ENCODE measurements at regions not wholly inside any gene's neighbourhood (a gene's known extent, or its start where the extent isn't known, plus 50 kb on each side); places are given as distances from the start of the nearest gene placed in this dataset.

DNA sequence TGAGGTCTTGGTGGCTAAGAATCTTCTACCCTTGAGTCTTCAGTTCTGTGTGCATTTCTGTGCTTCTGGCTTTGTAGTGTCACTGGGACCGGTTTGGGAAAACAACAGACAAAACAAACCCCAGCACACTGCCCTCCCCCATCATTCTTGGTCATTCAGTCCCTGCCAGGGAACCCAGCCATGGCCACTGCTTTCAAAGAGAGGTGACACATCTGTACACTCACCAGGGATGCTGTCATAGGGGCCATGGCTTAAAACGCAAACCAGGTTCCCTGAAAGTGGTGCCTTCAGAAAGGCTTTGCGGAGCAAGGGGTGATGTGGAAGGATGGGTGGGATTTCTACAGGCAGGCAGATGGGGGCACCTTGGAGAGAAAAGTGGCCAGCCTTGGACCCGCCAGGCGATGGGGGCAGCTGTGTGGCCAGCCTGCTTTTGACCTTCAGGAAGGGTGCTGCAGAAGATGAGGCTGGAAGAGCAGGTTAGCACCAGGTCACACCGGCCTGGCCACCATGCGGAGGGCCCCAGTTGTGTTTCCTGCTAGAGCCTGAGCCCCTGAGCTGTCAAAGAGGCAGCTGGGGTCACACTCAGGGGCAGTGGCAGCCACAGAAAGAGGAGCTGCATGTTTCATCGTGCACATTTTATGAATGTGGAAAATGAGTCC is 101.3 kb downstream of the INHBB start:
- Histone ChIP-seq H3K4me1 (ENCODE audit: control insufficient read depth, insufficient read depth, low read length) (no peaks in the 10 kb centered on the region), H3K36me3 (ENCODE audit: control insufficient read depth in 2 of 2, insufficient read depth in 2 of 2, low read length in 1 of 2) (no peaks in the 10 kb centered on the region), H3K79me2 (ENCODE audit: control insufficient read depth, insufficient read depth, low read length) (no peaks in the 10 kb centered on the region), H3K9ac (ENCODE audit: control insufficient read depth, insufficient read depth, low read length) (no peak overlapping the region), H3K4me2 (ENCODE audit: control insufficient read depth, insufficient read depth) (no peak overlapping the region), H3K27me3 (replicated peaks in 1 of 2; ENCODE audit: control insufficient read depth in 2 of 2, insufficient read depth in 2 of 2, low read length in 1 of 2) (peaks cover 9 to 12% of the 10 kb centered on the region in 2 experiments), H4K20me1 (ENCODE audit: control insufficient read depth, insufficient read depth) (no peaks in the 10 kb centered on the region), H3K27ac (ENCODE audit: control insufficient read depth, insufficient read depth) (no peak overlapping the region), H3K9me3 (replicated peaks; ENCODE audit: control insufficient read depth, insufficient read depth, low read length) (no peaks in the 10 kb centered on the region; the same call in 2 of the 3 replicates), H3K4me3 (no peak overlapping the region), H2AFZ (ENCODE audit: control insufficient read depth, low read depth, low read length) (no peak overlapping the region)
- ATAC-seq = no peak
- SMC1A ChIA-PET (ENCODE audit: uncharacterized antibody, unreplicated experiment) = no interaction called here
- POLR2A ChIA-PET = no interaction called here
- intact Hi-C loops (cut with micrococcal nuclease; ENCODE audit: unreplicated experiment) = no loop called here
- BruUV-seq (replicated peaks) = no TSS peak
- RAD21 ChIA-PET (ENCODE audit: unreplicated experiment) = no interaction called here
- DNase-seq (ENCODE audit: low read depth, low spot score) = no peak
- no peak for FAIRE-seq
- CTCF ChIA-PET = no interaction called here
- no peak for TF ChIP-seq MYB (IDR thresholded peaks at IDR 0.05; ENCODE audit: borderline replicate concordance, low read depth, low read length)
- no peak for TF ChIP-seq SIN3A (IDR thresholded peaks at IDR 0.05; ENCODE audit: low read depth, low read length)
- no peak for TF ChIP-seq KAT2A (conservative IDR thresholded peaks at IDR 0.05; ENCODE audit: control insufficient read depth, low read depth, low read length)
- TF ChIP-seq, protein P1, sequence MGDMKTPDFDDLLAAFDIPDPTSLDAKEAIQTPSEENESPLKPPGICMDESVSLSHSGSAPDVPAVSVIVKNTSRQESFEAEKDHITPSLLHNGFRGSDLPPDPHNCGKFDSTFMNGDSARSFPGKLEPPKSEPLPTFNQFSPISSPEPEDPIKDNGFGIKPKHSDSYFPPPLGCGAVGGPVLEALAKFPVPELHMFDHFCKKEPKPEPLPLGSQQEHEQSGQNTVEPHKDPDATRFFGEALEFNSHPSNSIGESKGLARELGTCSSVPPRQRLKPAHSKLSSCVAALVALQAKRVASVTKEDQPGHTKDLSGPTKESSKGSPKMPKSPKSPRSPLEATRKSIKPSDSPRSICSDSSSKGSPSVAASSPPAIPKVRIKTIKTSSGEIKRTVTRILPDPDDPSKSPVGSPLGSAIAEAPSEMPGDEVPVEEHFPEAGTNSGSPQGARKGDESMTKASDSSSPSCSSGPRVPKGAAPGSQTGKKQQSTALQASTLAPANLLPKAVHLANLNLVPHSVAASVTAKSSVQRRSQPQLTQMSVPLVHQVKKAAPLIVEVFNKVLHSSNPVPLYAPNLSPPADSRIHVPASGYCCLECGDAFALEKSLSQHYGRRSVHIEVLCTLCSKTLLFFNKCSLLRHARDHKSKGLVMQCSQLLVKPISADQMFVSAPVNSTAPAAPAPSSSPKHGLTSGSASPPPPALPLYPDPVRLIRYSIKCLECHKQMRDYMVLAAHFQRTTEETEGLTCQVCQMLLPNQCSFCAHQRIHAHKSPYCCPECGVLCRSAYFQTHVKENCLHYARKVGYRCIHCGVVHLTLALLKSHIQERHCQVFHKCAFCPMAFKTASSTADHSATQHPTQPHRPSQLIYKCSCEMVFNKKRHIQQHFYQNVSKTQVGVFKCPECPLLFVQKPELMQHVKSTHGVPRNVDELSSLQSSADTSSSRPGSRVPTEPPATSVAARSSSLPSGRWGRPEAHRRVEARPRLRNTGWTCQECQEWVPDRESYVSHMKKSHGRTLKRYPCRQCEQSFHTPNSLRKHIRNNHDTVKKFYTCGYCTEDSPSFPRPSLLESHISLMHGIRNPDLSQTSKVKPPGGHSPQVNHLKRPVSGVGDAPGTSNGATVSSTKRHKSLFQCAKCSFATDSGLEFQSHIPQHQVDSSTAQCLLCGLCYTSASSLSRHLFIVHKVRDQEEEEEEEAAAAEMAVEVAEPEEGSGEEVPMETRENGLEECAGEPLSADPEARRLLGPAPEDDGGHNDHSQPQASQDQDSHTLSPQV (IDR thresholded peaks at IDR 0.05) = no peak
- TF ChIP-seq ZNF24 (IDR thresholded peaks at IDR 0.05) = no peak
- TF ChIP-seq, protein P2, sequence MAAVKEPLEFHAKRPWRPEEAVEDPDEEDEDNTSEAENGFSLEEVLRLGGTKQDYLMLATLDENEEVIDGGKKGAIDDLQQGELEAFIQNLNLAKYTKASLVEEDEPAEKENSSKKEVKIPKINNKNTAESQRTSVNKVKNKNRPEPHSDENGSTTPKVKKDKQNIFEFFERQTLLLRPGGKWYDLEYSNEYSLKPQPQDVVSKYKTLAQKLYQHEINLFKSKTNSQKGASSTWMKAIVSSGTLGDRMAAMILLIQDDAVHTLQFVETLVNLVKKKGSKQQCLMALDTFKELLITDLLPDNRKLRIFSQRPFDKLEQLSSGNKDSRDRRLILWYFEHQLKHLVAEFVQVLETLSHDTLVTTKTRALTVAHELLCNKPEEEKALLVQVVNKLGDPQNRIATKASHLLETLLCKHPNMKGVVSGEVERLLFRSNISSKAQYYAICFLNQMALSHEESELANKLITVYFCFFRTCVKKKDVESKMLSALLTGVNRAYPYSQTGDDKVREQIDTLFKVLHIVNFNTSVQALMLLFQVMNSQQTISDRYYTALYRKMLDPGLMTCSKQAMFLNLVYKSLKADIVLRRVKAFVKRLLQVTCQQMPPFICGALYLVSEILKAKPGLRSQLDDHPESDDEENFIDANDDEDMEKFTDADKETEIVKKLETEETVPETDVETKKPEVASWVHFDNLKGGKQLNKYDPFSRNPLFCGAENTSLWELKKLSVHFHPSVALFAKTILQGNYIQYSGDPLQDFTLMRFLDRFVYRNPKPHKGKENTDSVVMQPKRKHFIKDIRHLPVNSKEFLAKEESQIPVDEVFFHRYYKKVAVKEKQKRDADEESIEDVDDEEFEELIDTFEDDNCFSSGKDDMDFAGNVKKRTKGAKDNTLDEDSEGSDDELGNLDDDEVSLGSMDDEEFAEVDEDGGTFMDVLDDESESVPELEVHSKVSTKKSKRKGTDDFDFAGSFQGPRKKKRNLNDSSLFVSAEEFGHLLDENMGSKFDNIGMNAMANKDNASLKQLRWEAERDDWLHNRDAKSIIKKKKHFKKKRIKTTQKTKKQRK (IDR thresholded peaks at IDR 0.05; ENCODE audit: low read depth, low read length) = no peak
- no peak for TF ChIP-seq YY1 (IDR thresholded peaks at IDR 0.05; ENCODE audit: low read depth, low read length)
- no peak for TF ChIP-seq FOXK2 (IDR thresholded peaks at IDR 0.05)
- no peak for TF ChIP-seq NFXL1 (IDR thresholded peaks at IDR 0.05; ENCODE audit: borderline replicate concordance)
- in situ Hi-C loops (cut with MboI) = no loop called here
- 20% methylated on average over 8 of the region's 8 CpGs for WGBS (ENCODE audit: insufficient coverage, insufficient replicate concordance, low lambda C conversion rate, missing lambda C conversion rate)

Data from GM12878 (cell line).